ENCODE measurements at regions not wholly inside any gene's neighbourhood (a gene's known extent, or its start where the extent isn't known, plus 50 kb on each side); places are given as distances from the start of the nearest gene placed in this dataset.

DNA sequence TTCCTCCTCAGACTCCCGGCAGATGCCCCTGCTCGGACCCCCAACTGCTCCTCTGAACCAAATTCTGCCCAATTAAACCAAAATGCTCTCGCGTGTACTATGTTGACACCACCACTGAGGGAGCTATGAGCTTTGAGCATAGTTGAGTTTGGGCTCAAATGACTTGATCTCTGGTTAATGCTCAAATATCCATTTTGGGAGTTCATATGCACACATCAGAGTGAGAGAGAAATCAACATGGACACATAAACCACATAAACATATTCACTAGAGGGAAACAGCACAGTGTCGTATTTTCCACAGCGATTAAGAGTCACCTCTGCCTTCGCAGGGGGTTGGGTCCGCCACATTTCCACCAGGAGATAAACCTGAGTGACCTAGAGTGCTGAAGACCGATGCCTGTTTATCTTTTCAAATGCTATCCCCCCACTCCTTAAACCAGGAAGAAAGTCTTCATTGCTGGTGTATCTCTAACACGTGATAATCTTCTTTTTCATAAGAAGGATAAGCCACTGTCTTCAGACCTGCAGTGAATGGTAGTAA is 59.4 kb upstream of the FOXN3 start:
- no peak overlapping the region for H3K27ac ChIP-seq (ENCODE audit: insufficient read depth, low read length, poor library complexity, severe bottlenecking)
- ATAC-seq (ENCODE audit: low read depth in 2 of 2) (no peak), DNase-seq (no peak)
- H3K36me3 Mint-ChIP-seq, result peaks cover 37% of the 10 kb centered on the region
- H3K4me3 Mint-ChIP-seq, result no peak overlapping the region
- H3K9me3 Mint-ChIP-seq, result no peaks in the 10 kb centered on the region
- peaks cover 8% of the 10 kb centered on the region for H3K36me3 ChIP-seq (ENCODE audit: control insufficient read depth, insufficient read depth, low read length)
- H3K27ac Mint-ChIP-seq, result peak overlapping the region in 2 of 3 donors; percentile 15 to 30
- no peaks in the 10 kb centered on the region for H3K4me1 ChIP-seq (ENCODE audit: control insufficient read depth, insufficient read depth, low read length, poor library complexity, severe bottlenecking)
- H3K9me3 ChIP-seq (ENCODE audit: control insufficient read depth in 2 of 2, low read length in 2 of 2), result no peaks in the 10 kb centered on the region
- H3K4me1 Mint-ChIP-seq, result peaks cover 15 to 44% (median 27%) of the 10 kb centered on the region in 4 donors
- no peaks in the 10 kb centered on the region for H3K27me3 ChIP-seq (ENCODE audit: control insufficient read depth, insufficient read depth, low read length)
- H3K27me3 Mint-ChIP-seq, result no peaks in the 10 kb centered on the region
- no peak overlapping the region for H3K4me3 ChIP-seq (ENCODE audit: low read depth, low read length)

- no peaks in the 10 kb centered on the region for H3K4me1 ChIP-seq (ENCODE audit: control insufficient read depth, insufficient read depth, low read length, poor library complexity, severe bottlenecking)
- no peak for DNase-seq
- Mint-ChIP-seq H3K27me3 (no peaks in the 10 kb centered on the region), H3K36me3 (peaks cover 43% of the 10 kb centered on the region), H3K27ac (no peak overlapping the region), H3K9me3 (no peaks in the 10 kb centered on the region), H3K4me3 (no peak overlapping the region), H3K4me1 (peaks cover 19 to 56% (median 29%) of the 10 kb centered on the region in 4 donors)
- no peak for ATAC-seq (ENCODE audit: low read depth in 2 of 2)
- H3K4me3 ChIP-seq (ENCODE audit: low read depth, low read length), result no peak overlapping the region
- H3K9me3 ChIP-seq (ENCODE audit: control insufficient read depth in 2 of 2, low read length in 2 of 2), result no peaks in the 10 kb centered on the region
- no peak overlapping the region for H3K27ac ChIP-seq (ENCODE audit: insufficient read depth, low read length, poor library complexity, severe bottlenecking)
- peaks cover 15% of the 10 kb centered on the region for H3K36me3 ChIP-seq (ENCODE audit: control insufficient read depth, insufficient read depth, low read length)
- H3K27me3 ChIP-seq (ENCODE audit: control insufficient read depth, insufficient read depth, low read length), result no peaks in the 10 kb centered on the region
Observed at GRCh38 chr14:89474464-89474863, 57.4 kb upstream of the FOXN3 start.

DNA sequence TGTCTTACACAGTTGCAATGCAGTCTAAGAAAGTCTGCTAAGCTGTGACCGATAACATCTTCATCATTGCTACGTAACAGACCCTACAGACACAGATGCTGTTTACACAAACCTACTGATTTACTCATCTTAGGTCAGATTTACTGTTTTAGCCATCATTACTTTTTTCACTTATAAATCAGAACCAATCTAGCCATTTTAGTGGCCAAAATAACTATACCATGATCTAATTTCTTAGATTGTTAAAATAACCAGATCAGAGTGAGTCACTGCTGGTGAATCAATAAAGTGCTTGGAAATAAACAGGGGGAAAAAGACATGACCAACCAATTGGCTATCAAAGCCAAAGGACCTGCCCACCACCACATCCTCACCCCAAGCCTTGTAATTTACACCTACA is 57.0 kb upstream of the FOXN3 start:
- H3K27me3 ChIP-seq (ENCODE audit: control insufficient read depth, insufficient read depth, low read length), result no peaks in the 10 kb centered on the region
- peaks cover 17 to 55% (median 27%) of the 10 kb centered on the region in 4 donors for H3K4me1 Mint-ChIP-seq
- H3K36me3 Mint-ChIP-seq, result peaks cover 38% of the 10 kb centered on the region
- no peaks in the 10 kb centered on the region for H3K9me3 Mint-ChIP-seq
- ATAC-seq (ENCODE audit: low read depth in 2 of 2) (no peak), DNase-seq (no peak)
- no peaks in the 10 kb centered on the region for H3K9me3 ChIP-seq (ENCODE audit: control insufficient read depth in 2 of 2, low read length in 2 of 2)
- H3K27ac ChIP-seq (ENCODE audit: insufficient read depth, low read length, poor library complexity, severe bottlenecking), result no peak overlapping the region
- H3K36me3 ChIP-seq (ENCODE audit: control insufficient read depth, insufficient read depth, low read length), result peaks cover 14% of the 10 kb centered on the region
- H3K4me1 ChIP-seq (ENCODE audit: control insufficient read depth, insufficient read depth, low read length, poor library complexity, severe bottlenecking), result no peaks in the 10 kb centered on the region
- no peaks in the 10 kb centered on the region for H3K27me3 Mint-ChIP-seq
- no peak overlapping the region for H3K27ac Mint-ChIP-seq
- H3K4me3 ChIP-seq (ENCODE audit: low read depth, low read length), result no peak overlapping the region
- no peak overlapping the region for H3K4me3 Mint-ChIP-seq

DNA sequence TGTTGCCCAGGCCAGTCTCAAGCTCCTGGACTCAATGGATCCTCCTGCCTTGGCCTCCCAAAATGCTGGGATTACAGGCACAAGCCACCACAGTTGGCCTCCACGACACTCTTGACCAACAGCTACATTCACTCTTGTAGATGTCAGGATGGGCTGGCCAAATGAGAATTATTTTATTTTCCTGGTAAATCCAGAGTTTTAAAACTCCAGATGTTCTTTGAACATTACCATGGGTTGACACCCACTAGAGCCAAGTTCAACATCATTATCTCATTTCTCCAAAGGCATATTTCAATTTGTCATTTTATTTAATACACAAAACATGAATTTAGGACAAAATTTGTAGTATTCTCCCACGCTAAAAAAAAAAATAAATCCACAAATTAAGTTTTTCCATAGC is 56.5 kb upstream of the FOXN3 start:
- H3K36me3 Mint-ChIP-seq, result peaks cover 37% of the 10 kb centered on the region

GRCh38 chr14:89470401-89470800 is 53.4 kb upstream of the FOXN3 start:
- Mint-ChIP-seq H3K36me3 (peaks cover 32% of the 10 kb centered on the region), H3K27me3 (no peaks in the 10 kb centered on the region), H3K4me3 (no peak overlapping the region), H3K9me3 (no peaks in the 10 kb centered on the region), H3K27ac (peak overlapping the region in 2 of 3 donors; percentile 47 to 65), H3K4me1 (peaks cover 14 to 59% (median 33%) of the 10 kb centered on the region in 4 donors)
- H3K36me3 ChIP-seq (ENCODE audit: control insufficient read depth, insufficient read depth, low read length), result peaks cover 14% of the 10 kb centered on the region
- H3K27ac ChIP-seq (ENCODE audit: insufficient read depth, low read length, poor library complexity, severe bottlenecking), result no peak overlapping the region
- no peaks in the 10 kb centered on the region for H3K27me3 ChIP-seq (ENCODE audit: control insufficient read depth, insufficient read depth, low read length)
- ATAC-seq (ENCODE audit: low read depth in 2 of 2) (no peak), DNase-seq (no peak)
- H3K4me3 ChIP-seq (ENCODE audit: low read depth, low read length), result no peak overlapping the region
- no peaks in the 10 kb centered on the region for H3K9me3 ChIP-seq (ENCODE audit: control insufficient read depth in 2 of 2, low read length in 2 of 2)
- H3K4me1 ChIP-seq (ENCODE audit: control insufficient read depth, insufficient read depth, low read length, poor library complexity, severe bottlenecking), result no peaks in the 10 kb centered on the region

More for the DNA sequence above, 56.5 kb upstream of the FOXN3 start:
- Histone ChIP-seq H3K27ac (ENCODE audit: insufficient read depth, low read length, poor library complexity, severe bottlenecking) (no peak overlapping the region), H3K4me1 (ENCODE audit: control insufficient read depth, insufficient read depth, low read length, poor library complexity, severe bottlenecking) (no peaks in the 10 kb centered on the region), H3K9me3 (ENCODE audit: control insufficient read depth in 2 of 2, low read length in 2 of 2) (no peaks in the 10 kb centered on the region), H3K36me3 (ENCODE audit: control insufficient read depth, insufficient read depth, low read length) (peaks cover 14% of the 10 kb centered on the region), H3K27me3 (ENCODE audit: control insufficient read depth, insufficient read depth, low read length) (no peaks in the 10 kb centered on the region), H3K4me3 (ENCODE audit: low read depth, low read length) (no peak overlapping the region)
- no peak overlapping the region for H3K27ac Mint-ChIP-seq
- no peaks in the 10 kb centered on the region for H3K9me3 Mint-ChIP-seq
- H3K27me3 Mint-ChIP-seq, result no peaks in the 10 kb centered on the region
- ATAC-seq (ENCODE audit: low read depth in 2 of 2) (no peak), DNase-seq (no peak)
- no peak overlapping the region for H3K4me3 Mint-ChIP-seq
- peaks cover 17 to 58% (median 31%) of the 10 kb centered on the region in 4 donors for H3K4me1 Mint-ChIP-seq

- Histone ChIP-seq H3K36me3 (ENCODE audit: control insufficient read depth, insufficient read depth, low read length) (peaks cover 14% of the 10 kb centered on the region), H3K4me3 (ENCODE audit: low read depth, low read length) (no peak overlapping the region), H3K9me3 (ENCODE audit: control insufficient read depth in 2 of 2, low read length in 2 of 2) (no peaks in the 10 kb centered on the region), H3K4me1 (ENCODE audit: control insufficient read depth, insufficient read depth, low read length, poor library complexity, severe bottlenecking) (no peaks in the 10 kb centered on the region), H3K27ac (ENCODE audit: insufficient read depth, low read length, poor library complexity, severe bottlenecking) (no peak overlapping the region), H3K27me3 (ENCODE audit: control insufficient read depth, insufficient read depth, low read length) (no peaks in the 10 kb centered on the region)
- DNase-seq (no peak), ATAC-seq (ENCODE audit: low read depth in 2 of 2) (no peak)
- Mint-ChIP-seq H3K9me3 (no peaks in the 10 kb centered on the region), H3K27ac (peak overlapping the region in 1 of 3 donors; percentile 55), H3K36me3 (peaks cover 37% of the 10 kb centered on the region), H3K4me1 (peaks cover 14 to 60% (median 32%) of the 10 kb centered on the region in 4 donors), H3K4me3 (no peak overlapping the region), H3K27me3 (no peaks in the 10 kb centered on the region)
Observed at GRCh38 chr14:89469210-89470198, 52.5 kb upstream of the FOXN3 start.

GRCh38 chr14:89468566-89468965 is 51.5 kb upstream of the FOXN3 start:
- peaks cover 14% of the 10 kb centered on the region for H3K36me3 ChIP-seq (ENCODE audit: control insufficient read depth, insufficient read depth, low read length)
- H3K9me3 ChIP-seq (ENCODE audit: control insufficient read depth in 2 of 2, low read length in 2 of 2), result no peaks in the 10 kb centered on the region
- ATAC-seq (ENCODE audit: low read depth in 2 of 2), result no peak
- no peaks in the 10 kb centered on the region for H3K27me3 Mint-ChIP-seq
- H3K27ac Mint-ChIP-seq, result peak overlapping the region in 2 of 3 donors; percentile 18 to 91
- no peak for DNase-seq
- no peaks in the 10 kb centered on the region for H3K4me1 ChIP-seq (ENCODE audit: control insufficient read depth, insufficient read depth, low read length, poor library complexity, severe bottlenecking)
- H3K27me3 ChIP-seq (ENCODE audit: control insufficient read depth, insufficient read depth, low read length), result no peaks in the 10 kb centered on the region
- no peak overlapping the region for H3K27ac ChIP-seq (ENCODE audit: insufficient read depth, low read length, poor library complexity, severe bottlenecking)
- H3K4me3 Mint-ChIP-seq, result no peak overlapping the region
- peaks cover 14 to 58% (median 28%) of the 10 kb centered on the region in 4 donors for H3K4me1 Mint-ChIP-seq
- H3K9me3 Mint-ChIP-seq, result no peaks in the 10 kb centered on the region
- H3K36me3 Mint-ChIP-seq, result peaks cover 36% of the 10 kb centered on the region
- no peak overlapping the region for H3K4me3 ChIP-seq (ENCODE audit: low read depth, low read length)
